HepG2 (cell line): ENCODE measurements at regions not wholly inside any gene's neighbourhood (a gene's known extent, or its start where the extent isn't known, plus 50 kb on each side); places are given as distances from the start of the nearest gene placed in this dataset.

ENCODE experiments used
- ATAC-seq: fragments of 200-7000 bp; cut with Tn5 transposase; 3 replicates; pipeline ENCODE4 v1.9.1; 2020; ENCODE audit warnings: mild to moderate bottlenecking, moderate library complexity
- BruUV-seq: library from RNA; stranded (reverse); fragments of 400-500 nt; replicated peaks from 2 replicates; lab custom pipeline; 2021; lab: Mats Ljungman, UMichigan
- CTCF ChIA-PET: fragments of 300-600 bp; formaldehyde crosslinking; extraction: SDS; loops from one replicate; lab custom pipeline; 2021; ENCODE audit warnings: low total read pairs, inconsistent platforms, low intra/inter-chr PET ratio; lab: Yijun Ruan, JAX
- POLR2A ChIA-PET: fragments of 350-600 bp; sonication (Branson Sonifier 250); formaldehyde crosslinking; loops from one replicate; lab custom pipeline; 2020; ENCODE audit warnings: antibody characterized with exemption, inconsistent platforms; lab: Yijun Ruan, JAX
- DNase-seq: peaks from one replicate; pipeline ENCODE4 v3.0.0-alpha.2; 2015; ENCODE audit warnings: low spot score
- FAIRE-seq: peaks from 3 replicates; lab custom pipeline; 2011; peaks lifted over from hg19 to GRCh38; lab: Jason Lieb, UNC
- H2AFZ ChIP-seq: one replicate; pipeline ENCODE4 v1.6.1; 2011; ENCODE audit warnings: low read length, inconsistent platforms
- H3K27ac ChIP-seq: fragments of 300-600 bp; 3 replicates; pipeline ENCODE4 v1.8.0; 2011; ENCODE audit warnings: mixed run types, mild to moderate bottlenecking, mixed read lengths, low read length, inconsistent platforms; ENCODE audit not compliant: insufficient read depth; ENCODE audit errors: extremely low read length
- H3K27me3 ChIP-seq, 2 experiments: fragments of 200-600 bp in 1 of 2; 2 replicates in 1 of 2; 3 replicates in 1 of 2; pipeline versions ENCODE4 v1.6.0 to v1.8.0; 2011; ENCODE audit warnings: low read length in 2 of 2, mild to moderate bottlenecking in 2 of 2, moderate library complexity in 2 of 2, inconsistent platforms in 1 of 2; ENCODE audit not compliant: insufficient read depth in 2 of 2, control insufficient read depth in 1 of 2
- H3K36me3 ChIP-seq, 2 experiments: fragments of 200-600 bp in 1 of 2; replicated peaks in 1 of 2; 2 replicates in 1 of 2; 3 replicates in 1 of 2; pipeline versions ENCODE4 v1.5.1 to v1.8.0; 2011; ENCODE audit warnings: low read length in 2 of 2, inconsistent platforms in 1 of 2; ENCODE audit not compliant: insufficient read depth in 2 of 2, control insufficient read depth in 1 of 2
- H3K4me1 ChIP-seq: 2 replicates; pipeline ENCODE4 v1.5.1; 2012; ENCODE audit warnings: low read length, inconsistent platforms; ENCODE audit not compliant: insufficient read depth
- H3K4me2 ChIP-seq: 2 replicates; pipeline ENCODE4 v1.6.0; 2011; ENCODE audit warnings: low read depth, low read length, inconsistent platforms
- H3K4me3 ChIP-seq, 3 experiments: fragments of 200-600 bp in 1 of 3; sonication (generic), shearing (Covaris generic) in 1 of 3; replicated peaks in 1 of 3; 2 replicates each; pipeline ENCODE4 v1.5.1; 2011 to 2016; ENCODE audit warnings: low read length in 3 of 3, inconsistent platforms in 2 of 3, low read depth in 2 of 3, mild to moderate bottlenecking in 2 of 3, control low read depth in 1 of 3, mixed read lengths in 1 of 3; ENCODE audit not compliant: insufficient read depth in 1 of 3
- H3K79me2 ChIP-seq: one replicate; pipeline ENCODE4 v1.6.1; 2011; ENCODE audit warnings: low read length, inconsistent platforms; ENCODE audit not compliant: insufficient read depth
- H3K9ac ChIP-seq: 2 replicates; pipeline ENCODE4 v1.6.0; 2011; ENCODE audit warnings: mild to moderate bottlenecking, low read depth, low read length, inconsistent platforms; ENCODE audit not compliant: insufficient read depth
- H3K9me3 ChIP-seq: 2 replicates; pipeline ENCODE4 v1.5.1; 2012; ENCODE audit warnings: mild to moderate bottlenecking, low read length
- H4K20me1 ChIP-seq: 2 replicates; pipeline ENCODE4 v1.6.0; 2011; ENCODE audit warnings: inconsistent platforms, mild to moderate bottlenecking, low read length, moderate library complexity; ENCODE audit not compliant: insufficient read depth
- ARID4A ChIP-seq: sonication (generic); formaldehyde crosslinking; IDR thresholded peaks from 2 replicates; pipeline ENCODE4 v1.5.0; 2020; ENCODE audit warnings: mild to moderate bottlenecking, missing genetic modification reagents, borderline replicate concordance
- ATF1 ChIP-seq: IDR thresholded peaks from 2 replicates; pipeline ENCODE4 v1.6.1; 2016; ENCODE audit warnings: mild to moderate bottlenecking, control low read depth
- CBFB ChIP-seq: sonication (generic); formaldehyde crosslinking; IDR thresholded peaks from 2 replicates; pipeline ENCODE4 v1.4.0; 2020; ENCODE audit warnings: missing genetic modification reagents
- DZIP1 ChIP-seq: sonication (generic); formaldehyde crosslinking; IDR thresholded peaks from 2 replicates; pipeline ENCODE4 v1.5.0; 2020; ENCODE audit warnings: mild to moderate bottlenecking, missing genetic modification reagents
- KDM5A ChIP-seq: fragments of 200-600 bp; sonication (generic); IDR thresholded peaks from 2 replicates; pipeline ENCODE4 v1.7.0; 2018; ENCODE audit warnings: antibody characterized with exemption, mild to moderate bottlenecking, low read length, borderline replicate concordance
- MAFF ChIP-seq: IDR thresholded peaks from 2 replicates; pipeline ENCODE4 v1.6.1; 2011; ENCODE audit warnings: low read depth, low read length, improper control_type of control experiment
- RNF219 ChIP-seq: sonication (generic); formaldehyde crosslinking; IDR thresholded peaks from 2 replicates; pipeline ENCODE4 v1.5.0; 2020; ENCODE audit warnings: mild to moderate bottlenecking, missing genetic modification reagents
- SAP130 ChIP-seq: IDR thresholded peaks from 2 replicates; pipeline ENCODE4 v1.6.1; 2016; ENCODE audit warnings: low read depth
- THAP7 ChIP-seq: sonication (generic); formaldehyde crosslinking; IDR thresholded peaks from 2 replicates; pipeline ENCODE4 v1.8.1; 2023; ENCODE audit warnings: mild to moderate bottlenecking, missing genetic modification reagents
- ZNF713 ChIP-seq: sonication (generic); formaldehyde crosslinking; IDR thresholded peaks from 2 replicates; pipeline ENCODE4 v1.4.0; 2020; ENCODE audit warnings: mild to moderate bottlenecking, missing genetic modification reagents
- ZNF777 ChIP-seq: sonication (generic); formaldehyde crosslinking; IDR thresholded peaks from 2 replicates; pipeline ENCODE4 v1.4.0; 2020; ENCODE audit warnings: missing genetic modification reagents
- WGBS: methylation state at CpG from one replicate; pipeline ENCODE4 v1.1.6; 2017; ENCODE audit warnings: low lambda C conversion rate; 5-methylcytosine and 5-hydroxymethylcytosine counted together
- in situ Hi-C: cut with HindIII; loops from 2 replicates; pipeline ENCODE4 v1.10.0; 2017; ENCODE audit warnings: low pct_unique_long_range_greater_than_20kb; ENCODE audit not compliant: extremely low pct_ligation_motif_present
- intact Hi-C: fragments of 100-400 bp; cut with micrococcal nuclease; formaldehyde crosslinking; loops from one replicate; pipeline ENCODE4 v1.10.0; 2022; ENCODE audit not compliant: unreplicated experiment

GRCh38 chr3:35389907-35390306 is 249.4 kb upstream of the ARPP21 start:
- Histone ChIP-seq H3K79me2 (no peaks in the 10 kb centered on the region), H2AFZ (no peak overlapping the region), H3K9me3 (peaks cover 83% of the 10 kb centered on the region), H3K9ac (no peak overlapping the region), H3K36me3 (no peaks in the 10 kb centered on the region), H3K27me3 (no peaks in the 10 kb centered on the region)
- intact Hi-C loops, result loop anchor here (5.0 kb wide), 1 partner anchor 102 kb away; no protein-coding TSS in a partner anchor
- POLR2A ChIA-PET, result no interaction called here
- no peak for FAIRE-seq
- CTCF ChIA-PET, result no interaction called here
- no TSS peak for BruUV-seq
- no peak for DNase-seq
- TF ChIP-seq THAP7 (CRISPR knock-in tag) (no peak), ARID4A (CRISPR knock-in tag) (no peak), ZNF713 (CRISPR knock-in tag) (no peak), DZIP1 (CRISPR knock-in tag) (no peak), RNF219 (CRISPR knock-in tag) (no peak), KDM5A (no peak), ZNF777 (CRISPR knock-in tag) (no peak), CBFB (CRISPR knock-in tag) (no peak), ATF1 (CRISPR knock-in tag) (no peak), MAFF (no peak), SAP130 (CRISPR knock-in tag) (no peak)
- TF ChIP-seq, all 625 proteins: peak for 0
- no peak overlapping the region for H3K4me3 ChIP-seq
- in situ Hi-C loops, result no loop called here
- no peak overlapping the region for H3K27ac ChIP-seq
- H3K4me2 ChIP-seq, result no peak overlapping the region
- no peaks in the 10 kb centered on the region for H4K20me1 ChIP-seq
- no peaks in the 10 kb centered on the region for H3K4me1 ChIP-seq
- ATAC-seq, result no peak
- WGBS, result 0% methylated on average over 2 of the region's 2 CpGs
